Keratinocyte (primary cell): ENCODE measurements at regions not wholly inside any gene's neighbourhood (a gene's known extent, or its start where the extent isn't known, plus 50 kb on each side); places are given as distances from the start of the nearest gene placed in this dataset.

Experiments
- DNase-seq: peaks from one replicate; pipeline ENCODE4 v3.0.0-alpha.2; 2011; ENCODE audit warnings: low read depth, missing footprints, low spot score
- FAIRE-seq: peaks from 2 replicates; lab custom pipeline; 2011; peaks lifted over from hg19 to GRCh38; lab: Jason Lieb, UNC
- H2AFZ ChIP-seq: 2 replicates; pipeline ENCODE4 v1.6.0; 2012; ENCODE audit warnings: low read length, control low read depth, inconsistent platforms; ENCODE audit not compliant: control insufficient read depth
- H3K27ac ChIP-seq: 2 replicates; pipeline ENCODE4 v1.5.1; 2011; ENCODE audit warnings: low read length; ENCODE audit not compliant: control insufficient read depth, insufficient read depth
- H3K27me3 ChIP-seq: 3 replicates; pipeline ENCODE4 v1.6.0; 2011; ENCODE audit warnings: low read length; ENCODE audit not compliant: control insufficient read depth, insufficient read depth; ENCODE audit errors: extremely low read depth
- H3K36me3 ChIP-seq, 2 experiments: 2 replicates in 1 of 2; 3 replicates in 1 of 2; pipeline ENCODE4 v1.5.1; 2011; ENCODE audit warnings: low read length in 2 of 2, mild to moderate bottlenecking in 1 of 2; ENCODE audit not compliant: control insufficient read depth in 2 of 2, insufficient read depth in 2 of 2; ENCODE audit errors: extremely low read depth in 1 of 2
- H3K4me1 ChIP-seq: 3 replicates; pipeline ENCODE4 v1.5.1; 2011; ENCODE audit warnings: low read length; ENCODE audit not compliant: control insufficient read depth, insufficient read depth; ENCODE audit errors: extremely low read depth
- H3K4me2 ChIP-seq: 3 replicates; pipeline ENCODE4 v1.6.0; 2011; ENCODE audit warnings: low read depth, low read length; ENCODE audit not compliant: control insufficient read depth, insufficient read depth; ENCODE audit errors: extremely low read depth
- H3K4me3 ChIP-seq, 3 experiments: fragments of 200-600 bp in 1 of 3; sonication (generic) in 1 of 3; 2 replicates in 2 of 3; 3 replicates in 1 of 3; pipeline ENCODE4 v1.5.1; 2011 to 2016; ENCODE audit warnings: low read length in 3 of 3, mild to moderate bottlenecking in 3 of 3, control low read depth in 2 of 3, inconsistent platforms in 1 of 3, low read depth in 1 of 3, mixed read lengths in 1 of 3, mixed run types in 1 of 3, moderate library complexity in 1 of 3; ENCODE audit not compliant: control insufficient read depth in 2 of 3, insufficient read depth in 2 of 3; ENCODE audit errors: extremely low read depth in 1 of 3
- H3K79me2 ChIP-seq: 2 replicates; pipeline ENCODE4 v1.6.0; 2012; ENCODE audit warnings: low read length; ENCODE audit not compliant: control insufficient read depth, insufficient read depth
- H3K9ac ChIP-seq: 3 replicates; pipeline ENCODE4 v1.6.0; 2011; ENCODE audit warnings: low read length; ENCODE audit not compliant: control insufficient read depth, insufficient read depth; ENCODE audit errors: extremely low read depth
- H3K9me1 ChIP-seq: 3 replicates; pipeline ENCODE4 v1.6.0; 2011; ENCODE audit warnings: low read length; ENCODE audit not compliant: control insufficient read depth, insufficient read depth; ENCODE audit errors: extremely low read depth
- H3K9me3 ChIP-seq: 2 replicates; pipeline ENCODE4 v1.5.1; 2012; ENCODE audit warnings: low read depth, low read length; ENCODE audit not compliant: control insufficient read depth
- H4K20me1 ChIP-seq: 3 replicates; pipeline ENCODE4 v1.6.0; 2011; ENCODE audit warnings: low read length; ENCODE audit not compliant: control insufficient read depth, insufficient read depth; ENCODE audit errors: extremely low read depth
- EZH2 ChIP-seq: IDR thresholded peaks from one replicate; pipeline ENCODE4 v1.6.1; 2012; ENCODE audit warnings: inconsistent platforms, mild to moderate bottlenecking, low read length, moderate library complexity
- dilution Hi-C: fragments of 300-500 bp; cut with MboI; formaldehyde crosslinking; loops from one replicate; pipeline ENCODE4 v1.7.0; 2020; ENCODE audit warnings: low sequenced_read_pairs; ENCODE audit not compliant: extremely low pct_ligation_motif_present
- TF ChIP-seq, protein P1 (sequence below), 3 experiments: IDR thresholded peaks in 1 of 3; conservative IDR thresholded peaks in 1 of 3; optimal IDR thresholded peaks in 1 of 3; 2 replicates in 2 of 3; 3 replicates in 1 of 3; pipeline versions ENCODE3 to v1.5.1; 2011; ENCODE audit warnings: low read length in 3 of 3, mild to moderate bottlenecking in 3 of 3, moderate library complexity in 2 of 3, control low read depth in 1 of 3, inconsistent platforms in 1 of 3; ENCODE audit not compliant: insufficient read depth in 2 of 3; ENCODE audit errors: extremely low read depth in 1 of 3

DNA sequence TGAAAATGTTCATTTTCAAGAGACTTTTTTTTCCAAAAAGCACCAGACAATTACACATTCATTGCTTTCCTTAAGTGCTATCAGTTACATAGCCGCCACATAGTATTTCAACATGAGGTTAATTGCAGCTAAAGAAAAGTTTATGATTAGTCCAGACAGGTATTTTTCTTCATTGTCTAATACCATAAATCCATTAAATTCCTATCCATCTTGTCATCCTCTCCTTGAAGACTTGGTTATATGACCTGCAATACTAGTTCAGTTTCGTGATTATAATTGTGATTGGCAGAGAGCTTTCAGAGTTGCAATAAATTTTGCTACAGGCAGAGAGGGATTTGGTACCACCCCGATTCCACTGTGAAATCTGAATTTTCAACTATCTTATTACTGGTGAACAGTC is 437.7 kb downstream of the GPATCH2 start:
- DNase-seq (no peak), FAIRE-seq (no peak)
- dilution Hi-C loops, result no loop called here
- Histone ChIP-seq H4K20me1 (no peaks in the 10 kb centered on the region), H3K4me3 (no peak overlapping the region), H3K79me2 (no peaks in the 10 kb centered on the region), H3K36me3 (no peaks in the 10 kb centered on the region), H3K9me3 (peaks cover 2% of the 10 kb centered on the region), H2AFZ (no peak overlapping the region), H3K4me2 (no peak overlapping the region), H3K4me1 (no peaks in the 10 kb centered on the region), H3K27me3 (no peaks in the 10 kb centered on the region), H3K9ac (no peak overlapping the region), H3K27ac (no peak overlapping the region), H3K9me1 (no peaks in the 10 kb centered on the region)
- TF ChIP-seq, protein P1, sequence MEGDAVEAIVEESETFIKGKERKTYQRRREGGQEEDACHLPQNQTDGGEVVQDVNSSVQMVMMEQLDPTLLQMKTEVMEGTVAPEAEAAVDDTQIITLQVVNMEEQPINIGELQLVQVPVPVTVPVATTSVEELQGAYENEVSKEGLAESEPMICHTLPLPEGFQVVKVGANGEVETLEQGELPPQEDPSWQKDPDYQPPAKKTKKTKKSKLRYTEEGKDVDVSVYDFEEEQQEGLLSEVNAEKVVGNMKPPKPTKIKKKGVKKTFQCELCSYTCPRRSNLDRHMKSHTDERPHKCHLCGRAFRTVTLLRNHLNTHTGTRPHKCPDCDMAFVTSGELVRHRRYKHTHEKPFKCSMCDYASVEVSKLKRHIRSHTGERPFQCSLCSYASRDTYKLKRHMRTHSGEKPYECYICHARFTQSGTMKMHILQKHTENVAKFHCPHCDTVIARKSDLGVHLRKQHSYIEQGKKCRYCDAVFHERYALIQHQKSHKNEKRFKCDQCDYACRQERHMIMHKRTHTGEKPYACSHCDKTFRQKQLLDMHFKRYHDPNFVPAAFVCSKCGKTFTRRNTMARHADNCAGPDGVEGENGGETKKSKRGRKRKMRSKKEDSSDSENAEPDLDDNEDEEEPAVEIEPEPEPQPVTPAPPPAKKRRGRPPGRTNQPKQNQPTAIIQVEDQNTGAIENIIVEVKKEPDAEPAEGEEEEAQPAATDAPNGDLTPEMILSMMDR (optimal IDR thresholded peaks at IDR 0.05 in 1 of 3, IDR thresholded peaks at IDR 0.05 in 1 of 3, conservative IDR thresholded peaks at IDR 0.05 in 1 of 3; ENCODE audit: extremely low read depth in 1 of 3, insufficient read depth in 2 of 3, low read length in 3 of 3), result no peak
- TF ChIP-seq EZH2, result no peak

DNA sequence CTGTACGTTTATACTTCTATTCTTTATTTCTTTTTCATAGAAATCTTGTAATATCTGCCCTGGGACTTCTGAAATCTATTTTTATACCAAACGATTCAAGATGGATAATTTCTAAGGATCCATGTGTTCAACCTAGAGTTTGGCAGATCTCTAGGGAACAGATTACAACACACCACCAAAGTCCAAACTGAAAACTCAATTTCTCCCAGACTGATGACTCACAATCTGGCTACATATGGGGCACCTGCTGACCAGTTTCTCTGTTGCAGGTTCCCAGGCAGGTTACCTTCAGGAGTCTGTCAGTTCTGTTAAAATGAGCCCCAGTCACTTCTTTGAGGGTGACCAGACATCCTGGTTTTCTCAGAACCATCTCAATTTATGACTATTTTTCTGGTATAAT is 439.4 kb downstream of the GPATCH2 start:
- no peak overlapping the region for H2AFZ ChIP-seq
- TF ChIP-seq, protein P1 (optimal IDR thresholded peaks at IDR 0.05 in 1 of 3, IDR thresholded peaks at IDR 0.05 in 1 of 3, conservative IDR thresholded peaks at IDR 0.05 in 1 of 3; ENCODE audit: extremely low read depth in 1 of 3, insufficient read depth in 2 of 3, low read length in 3 of 3), result no peak
- TF ChIP-seq EZH2, result no peak
- no peaks in the 10 kb centered on the region for H3K79me2 ChIP-seq
- H3K4me3 ChIP-seq, result no peak overlapping the region
- no peak for FAIRE-seq
- H3K27me3 ChIP-seq, result no peaks in the 10 kb centered on the region
- dilution Hi-C loops, result no loop called here
- H3K9me1 ChIP-seq, result no peaks in the 10 kb centered on the region
- no peak overlapping the region for H3K9ac ChIP-seq
- H4K20me1 ChIP-seq, result no peaks in the 10 kb centered on the region
- no peak overlapping the region for H3K4me2 ChIP-seq
- no peaks in the 10 kb centered on the region for H3K36me3 ChIP-seq
- no peaks in the 10 kb centered on the region for H3K4me1 ChIP-seq
- H3K27ac ChIP-seq, result no peak overlapping the region
- DNase-seq, result no peak
- H3K9me3 ChIP-seq, result peaks cover 2% of the 10 kb centered on the region
